H1 (cell line): ENCODE measurements at regions not wholly inside any gene's neighbourhood (a gene's known extent, or its start where the extent isn't known, plus 50 kb on each side); places are given as distances from the start of the nearest gene placed in this dataset.

ENCODE experiments used
- CTCF ChIA-PET: fragments of 300-600 bp; sonication (Branson Sonifier 250); formaldehyde crosslinking; loops from one replicate; lab custom pipeline; 2021; ENCODE audit not compliant: partially characterized antibody; lab: Charles Lee
- POLR2A ChIA-PET: fragments of 300-600 bp; sonication (Branson Sonifier 250); formaldehyde crosslinking; loops from one replicate; lab custom pipeline; 2021; ENCODE audit warnings: inconsistent platforms; ENCODE audit not compliant: partially characterized antibody; lab: Charles Lee
- DNase-seq, 2 experiments: peaks; one replicate each; pipeline versions ENCODE4 v3.0.0 to v3.0.0-alpha.2; 2010 to 2022; ENCODE audit warnings: low spot score in 2 of 2, low read depth in 1 of 2, mixed read lengths in 1 of 2
- FAIRE-seq: peaks from 2 replicates; lab custom pipeline; 2011; peaks lifted over from hg19 to GRCh38; lab: Jason Lieb, UNC
- H2AFZ ChIP-seq: 2 replicates; pipeline ENCODE4 v1.8.1; 2012; ENCODE audit warnings: low read length, inconsistent platforms
- H2AK5ac ChIP-seq: 2 replicates; pipeline ENCODE4 v1.6.1; 2013; ENCODE audit warnings: low read depth, low read length
- H2BK120ac ChIP-seq: replicated peaks from 2 replicates; pipeline ENCODE3; 2013; ENCODE audit warnings: low read depth, low read length, inconsistent platforms
- H2BK12ac ChIP-seq: 2 replicates; pipeline ENCODE4 v1.6.1; 2013; ENCODE audit warnings: low read depth, low read length
- H2BK15ac ChIP-seq: 2 replicates; pipeline ENCODE4 v1.6.1; 2013; ENCODE audit warnings: low read length
- H2BK20ac ChIP-seq: 2 replicates; pipeline ENCODE4 v1.6.1; 2013; ENCODE audit warnings: low read length
- H2BK5ac ChIP-seq: 2 replicates; pipeline ENCODE4 v1.6.1; 2013; ENCODE audit warnings: low read depth, low read length
- H3K14ac ChIP-seq: 2 replicates; pipeline ENCODE4 v1.6.1; 2013; ENCODE audit warnings: inconsistent platforms; ENCODE audit not compliant: insufficient read length
- H3K18ac ChIP-seq: 2 replicates; pipeline ENCODE4 v1.6.1; 2013; ENCODE audit warnings: low read length; ENCODE audit errors: extremely low read depth
- H3K23ac ChIP-seq: 2 replicates; pipeline ENCODE4 v1.6.1; 2013; ENCODE audit warnings: inconsistent platforms; ENCODE audit not compliant: insufficient read length
- H3K23me2 ChIP-seq: 2 replicates; pipeline ENCODE4 v1.6.1; 2013; ENCODE audit warnings: low read depth, low read length
- H3K27ac ChIP-seq: 2 replicates; pipeline ENCODE4 v1.6.1; 2011; ENCODE audit warnings: low read depth, low read length, inconsistent platforms
- H3K27me3 ChIP-seq, 4 experiments: replicated peaks in 1 of 4; 1 replicate in 1 of 4; 2 replicates in 3 of 4; pipeline versions ENCODE4 v1.6.1 to v1.8.1; 2011 to 2013; ENCODE audit warnings: low read length in 3 of 4, mild to moderate bottlenecking in 3 of 4, inconsistent platforms in 2 of 4, mixed read lengths in 2 of 4, moderate library complexity in 1 of 4; ENCODE audit not compliant: control insufficient read depth in 3 of 4, insufficient read depth in 3 of 4; ENCODE audit errors: extremely low read depth in 1 of 4
- H3K36me3 ChIP-seq, 4 experiments: 2 replicates each; pipeline versions ENCODE4 v1.6.1 to v1.8.1; 2011 to 2013; ENCODE audit warnings: mild to moderate bottlenecking in 4 of 4, low read length in 3 of 4, moderate library complexity in 2 of 4, control low read depth in 1 of 4, inconsistent platforms in 1 of 4; ENCODE audit not compliant: insufficient read depth in 4 of 4, control insufficient read depth in 2 of 4
- H3K4ac ChIP-seq: replicated peaks from 2 replicates; pipeline ENCODE3; 2013; ENCODE audit warnings: low read length, low read depth, mixed read lengths, inconsistent platforms; ENCODE audit not compliant: insufficient read length
- H3K4me1 ChIP-seq, 4 experiments: replicated peaks in 1 of 4; 1 replicate in 1 of 4; 2 replicates in 3 of 4; pipeline versions ENCODE4 v1.6.1 to v1.8.1; 2011 to 2013; ENCODE audit warnings: low read length in 3 of 4, inconsistent platforms in 2 of 4, mixed read lengths in 1 of 4; ENCODE audit not compliant: insufficient read depth in 4 of 4, control insufficient read depth in 3 of 4
- H3K4me2 ChIP-seq, 2 experiments: 2 replicates each; pipeline versions ENCODE4 v1.6.1 to v1.8.1; 2011 to 2013; ENCODE audit warnings: low read depth in 2 of 2, low read length in 2 of 2, control low read depth in 1 of 2, inconsistent platforms in 1 of 2, mild to moderate bottlenecking in 1 of 2; ENCODE audit not compliant: insufficient read depth in 1 of 2
- H3K4me3 ChIP-seq, 4 experiments: fragments of 200-600, 300-600 bp in 1 of 4; sonication (generic), shearing (Covaris generic), sonication (Bioruptor Twin) in 1 of 4; 2 replicates each; pipeline versions ENCODE4 v1.5.1 to v1.8.1; 2011 to 2016; ENCODE audit warnings: low read length in 4 of 4, low read depth in 3 of 4, control low read depth in 2 of 4, inconsistent platforms in 2 of 4, mild to moderate bottlenecking in 2 of 4, mixed read lengths in 1 of 4, moderate library complexity in 1 of 4; ENCODE audit not compliant: insufficient read depth in 2 of 4; ENCODE audit errors: extremely low read depth in 1 of 4
- H3K56ac ChIP-seq: replicated peaks from 2 replicates; pipeline ENCODE3; 2013; ENCODE audit warnings: low read depth, mild to moderate bottlenecking, mixed read lengths, low read length, inconsistent platforms; ENCODE audit not compliant: insufficient read length
- H3K79me1 ChIP-seq: 2 replicates; pipeline ENCODE4 v1.6.1; 2013; ENCODE audit warnings: low read depth, low read length, control low read depth
- H3K79me2 ChIP-seq, 2 experiments: 2 replicates each; pipeline versions ENCODE4 v1.6.1 to v1.8.1; 2012 to 2013; ENCODE audit warnings: low read length in 2 of 2, mild to moderate bottlenecking in 2 of 2, inconsistent platforms in 1 of 2; ENCODE audit not compliant: insufficient read depth in 2 of 2, control insufficient read depth in 1 of 2
- H3K9ac ChIP-seq, 4 experiments: replicated peaks in 1 of 4; 1 replicate in 1 of 4; 2 replicates in 3 of 4; pipeline versions ENCODE4 v1.6.1 to v1.8.1; 2011 to 2013; ENCODE audit warnings: low read depth in 3 of 4, low read length in 3 of 4, control low read depth in 2 of 4, mild to moderate bottlenecking in 2 of 4, moderate library complexity in 2 of 4, inconsistent platforms in 1 of 4; ENCODE audit errors: extremely low read depth in 1 of 4
- H3K9me3 ChIP-seq, 2 experiments: 2 replicates each; pipeline versions ENCODE4 v1.6.1 to v1.8.1; 2012 to 2013; ENCODE audit warnings: mild to moderate bottlenecking in 2 of 2, moderate library complexity in 2 of 2, control low read depth in 1 of 2, inconsistent platforms in 1 of 2, low read depth in 1 of 2, low read length in 1 of 2, mixed read lengths in 1 of 2; ENCODE audit not compliant: insufficient read depth in 2 of 2
- H4K20me1 ChIP-seq, 2 experiments: replicated peaks in 1 of 2; 2 replicates each; pipeline versions ENCODE3 to v1.8.1; 2011 to 2013; ENCODE audit warnings: inconsistent platforms in 2 of 2, low read length in 2 of 2, mild to moderate bottlenecking in 1 of 2; ENCODE audit not compliant: insufficient read depth in 2 of 2, control insufficient read depth in 1 of 2
- H4K5ac ChIP-seq: 2 replicates; pipeline ENCODE4 v1.6.1; 2013; ENCODE audit warnings: low read length, low read depth, mixed read lengths, inconsistent platforms; ENCODE audit not compliant: insufficient read length
- H4K8ac ChIP-seq: 2 replicates; pipeline ENCODE4 v1.8.0; 2013; ENCODE audit warnings: mild to moderate bottlenecking, moderate library complexity, low read length, inconsistent platforms; ENCODE audit not compliant: insufficient read depth; ENCODE audit errors: extremely low read depth
- H4K91ac ChIP-seq: replicated peaks from 2 replicates; pipeline ENCODE3; 2013; ENCODE audit warnings: low read length, mixed read lengths, inconsistent platforms; ENCODE audit not compliant: insufficient read length
- BACH1 ChIP-seq: IDR thresholded peaks from 2 replicates; pipeline ENCODE4 v1.6.1; 2012; ENCODE audit warnings: low read length, improper control_type of control experiment
- CBX5 ChIP-seq: fragments of 300-800, 300-1000 bp; sonication (generic); IDR thresholded peaks from 2 replicates; pipeline ENCODE4 v1.7.1; 2016; ENCODE audit warnings: antibody characterized with exemption, low read length, low read depth
- CEBPB ChIP-seq: IDR thresholded peaks from 2 replicates; pipeline ENCODE4 v1.6.1; 2012; ENCODE audit warnings: low read depth, low read length
- CREB1 ChIP-seq: IDR thresholded peaks from 2 replicates; pipeline ENCODE4 v1.6.1; 2012; ENCODE audit warnings: inconsistent platforms
- JUND ChIP-seq: IDR thresholded peaks from 2 replicates; pipeline ENCODE4 v1.6.1; 2011; ENCODE audit warnings: mild to moderate bottlenecking, improper control_type of control experiment, low read length
- KDM1A ChIP-seq: fragments of 200-600, 300-600 bp; sonication (generic); IDR thresholded peaks from 2 replicates; pipeline ENCODE4 v1.7.1; 2016; ENCODE audit warnings: mild to moderate bottlenecking, low read length, borderline replicate concordance
- KDM4A ChIP-seq: IDR thresholded peaks from one replicate; pipeline ENCODE4 v1.7.1; 2012; ENCODE audit warnings: low read depth, mild to moderate bottlenecking, moderate library complexity, low read length, inconsistent platforms; ENCODE audit not compliant: severe bottlenecking
- POLR2A ChIP-seq, 2 experiments: IDR thresholded peaks; 1 replicate in 1 of 2; 2 replicates in 1 of 2; pipeline ENCODE4 v1.6.1; 2011; ENCODE audit warnings: low read depth in 2 of 2, low read length in 2 of 2, mild to moderate bottlenecking in 2 of 2; ENCODE audit errors: control extremely low read depth in 1 of 2
- SAP30 ChIP-seq: fragments of 300-600 bp; sonication (generic); IDR thresholded peaks from 2 replicates; pipeline ENCODE4 v1.7.1; 2012; ENCODE audit warnings: low read length, moderate library complexity, mild to moderate bottlenecking, inconsistent platforms; ENCODE audit not compliant: insufficient read depth, insufficient replicate concordance
- WGBS, 2 experiments: shearing (Covaris generic) in 1 of 2; methylation state at CpG; one replicate each; pipeline versions ENCODE4 v1.1.6 to v1.1.7; 2013 to 2015; ENCODE audit warnings: low lambda C conversion rate in 2 of 2, mixed read lengths in 2 of 2, inconsistent platforms in 1 of 2, low coverage in 1 of 2, missing lambda C conversion rate in 1 of 2; ENCODE audit not compliant: insufficient replicate concordance in 2 of 2, insufficient coverage in 1 of 2, insufficient read length in 1 of 2; ENCODE audit errors: extremely low coverage in 1 of 2, missing lambda C conversion rate in 1 of 2; 5-methylcytosine and 5-hydroxymethylcytosine counted together

- Histone ChIP-seq H3K4me2 (no peak overlapping the region), H3K4me3 (no peak overlapping the region), H2BK120ac (no peak overlapping the region), H3K9ac (no peak overlapping the region), H2BK15ac (no peak overlapping the region), H4K20me1 (no peaks in the 10 kb centered on the region), H3K4ac (no peak overlapping the region), H3K9me3 (peaks cover 59 to 96% of the 10 kb centered on the region in 2 experiments), H3K4me1 (no peaks in the 10 kb centered on the region), H3K14ac (no peak overlapping the region), H3K56ac (no peak overlapping the region), H4K91ac (no peak overlapping the region), H2AK5ac (no peak overlapping the region), H3K23ac (no peak overlapping the region), H2BK12ac (no peak overlapping the region), H4K8ac (no peak overlapping the region), H2BK20ac (no peak overlapping the region), H3K18ac (no peak overlapping the region), H3K79me2 (no peaks in the 10 kb centered on the region), H3K36me3 (no peaks in the 10 kb centered on the region), H3K79me1 (no peaks in the 10 kb centered on the region), H3K27me3 (no peaks in the 10 kb centered on the region), H2BK5ac (no peak overlapping the region), H2AFZ (no peak overlapping the region), H3K23me2 (no peaks in the 10 kb centered on the region), H4K5ac (no peak overlapping the region), H3K27ac (no peak overlapping the region)
- FAIRE-seq = no peak
- TF ChIP-seq CBX5 (no peak), CEBPB (no peak), BACH1 (no peak), CREB1 (no peak), KDM4A (no peak), KDM1A (no peak), SAP30 (no peak), POLR2A (IDR thresholded peaks at IDR 0.05; ENCODE audit: control extremely low read depth in 1 of 2, low read depth in 2 of 2, low read length in 2 of 2) (no peak), JUND (no peak)
- ChIA-PET POLR2A (no interaction called here), CTCF (no interaction called here)
- 89% methylated on average over 4 of the region's 12 CpGs; no CpG with 5 or more reads in 1 of the 2 experiments for WGBS, 2 experiments
- DNase-seq = no peak
Observed at GRCh38 chr16:35142809-35143192, 1683.4 kb downstream of the TP53TG3F start.
